HEK293 (cell line): ENCODE measurements at regions not wholly inside any gene's neighbourhood (a gene's known extent, or its start where the extent isn't known, plus 50 kb on each side); places are given as distances from the start of the nearest gene placed in this dataset.

Source experiments
- CTCF ChIA-PET: fragments of 350-600 bp; formaldehyde crosslinking; extraction: SDS; loops from one replicate; lab custom pipeline; 2021; ENCODE audit warnings: antibody characterized with exemption; lab: Yijun Ruan, JAX
- POLR2A ChIA-PET: fragments of 300-600 bp; formaldehyde crosslinking; extraction: SDS; loops from one replicate; lab custom pipeline; 2020; ENCODE audit warnings: antibody characterized with exemption, inconsistent platforms; lab: Yijun Ruan, JAX
- H3K27ac ChIP-seq: fragments of 200-500 bp; sonication (Bioruptor generic); 2 replicates; pipeline ENCODE4 v1.5.1; 2014; ENCODE audit warnings: low read depth, low read length, control low read depth, inconsistent platforms; ENCODE audit errors: extremely low read depth
- H3K36me3 ChIP-seq, 2 experiments: fragments of 200-500 bp in 1 of 2; sonication (Bioruptor generic) in 1 of 2; 1 replicate in 1 of 2; 2 replicates in 1 of 2; pipeline ENCODE4 v1.5.1; 2014 to 2017; ENCODE audit warnings: inconsistent platforms in 2 of 2, low read length in 2 of 2; ENCODE audit not compliant: control insufficient read depth in 2 of 2, insufficient read depth in 1 of 2
- H3K4me1 ChIP-seq: fragments of 200-500 bp; sonication (Bioruptor generic); 2 replicates; pipeline ENCODE4 v1.5.1; 2014; ENCODE audit warnings: mild to moderate bottlenecking, low read length, inconsistent platforms; ENCODE audit not compliant: control insufficient read depth, insufficient read depth
- H3K4me3 ChIP-seq: 2 replicates; pipeline ENCODE4 v1.5.1; 2011; ENCODE audit warnings: low read depth, mild to moderate bottlenecking, control low read depth, low read length, moderate library complexity
- H3K9me3 ChIP-seq: fragments of 200-500 bp; sonication (Bioruptor generic); 2 replicates; pipeline ENCODE4 v1.5.1; 2014; ENCODE audit warnings: low read depth, low read length, inconsistent platforms; ENCODE audit not compliant: control insufficient read depth, insufficient read depth
- SCRT2 ChIP-seq: fragments of 450-650 bp; formaldehyde crosslinking; IDR thresholded peaks from 2 replicates; pipeline ENCODE4 v1.5.1; 2016; ENCODE audit warnings: missing biosample characterization, missing genetic modification characterization
- TRIM28 ChIP-seq: IDR thresholded peaks from 2 replicates; pipeline ENCODE4 v1.6.1; 2011; ENCODE audit warnings: low read length, control low read depth, borderline replicate concordance
- TSHZ1 ChIP-seq: fragments of 450-650 bp; formaldehyde crosslinking; IDR thresholded peaks from 2 replicates; pipeline ENCODE4 v1.5.1; 2016; ENCODE audit warnings: missing biosample characterization, missing genetic modification characterization, borderline replicate concordance
- ZBTB6 ChIP-seq: fragments of 450-650 bp; formaldehyde crosslinking; IDR thresholded peaks from 2 replicates; pipeline ENCODE4 v1.5.1; 2017; ENCODE audit warnings: missing biosample characterization, missing genetic modification characterization
- ZIC2 ChIP-seq: fragments of 450-650 bp; formaldehyde crosslinking; IDR thresholded peaks from 2 replicates; pipeline ENCODE4 v1.5.1; 2016; ENCODE audit warnings: missing biosample characterization, missing genetic modification characterization
- ZNF184 ChIP-seq: fragments of 450-650 bp; IDR thresholded peaks from 2 replicates; pipeline ENCODE4 v1.5.1; 2018; ENCODE audit warnings: missing biosample characterization, mild to moderate bottlenecking, missing genetic modification characterization
- ZNF26 ChIP-seq: fragments of 450-650 bp; formaldehyde crosslinking; IDR thresholded peaks from 2 replicates; pipeline ENCODE4 v1.5.1; 2016; ENCODE audit warnings: missing biosample characterization, missing genetic modification characterization
- ZNF654 ChIP-seq: fragments of 450-650 bp; formaldehyde crosslinking; IDR thresholded peaks from 2 replicates; pipeline ENCODE4 v1.5.1; 2016; ENCODE audit warnings: low read depth, missing biosample characterization, missing genetic modification characterization
- ZNF660 ChIP-seq: fragments of 450-650 bp; IDR thresholded peaks from 2 replicates; pipeline ENCODE4 v1.5.1; 2018; ENCODE audit warnings: missing biosample characterization, mild to moderate bottlenecking, missing genetic modification characterization
- ZNF664 ChIP-seq: fragments of 450-650 bp; formaldehyde crosslinking; IDR thresholded peaks from 2 replicates; pipeline ENCODE4 v1.5.1; 2016; ENCODE audit warnings: missing biosample characterization, missing genetic modification characterization
- ZNF692 ChIP-seq: fragments of 450-650 bp; formaldehyde crosslinking; IDR thresholded peaks from 2 replicates; pipeline ENCODE4 v1.5.1; 2016; ENCODE audit warnings: missing biosample characterization, missing genetic modification characterization
- ZNF747 ChIP-seq: fragments of 450-650 bp; formaldehyde crosslinking; IDR thresholded peaks from 2 replicates; pipeline ENCODE4 v1.5.1; 2016; ENCODE audit warnings: missing biosample characterization, missing genetic modification characterization
- ZSCAN4 ChIP-seq: fragments of 450-650 bp; formaldehyde crosslinking; IDR thresholded peaks from 2 replicates; pipeline ENCODE4 v1.5.1; 2017; ENCODE audit warnings: missing biosample characterization, missing genetic modification characterization

GRCh38 chr5:142527234-142527633 is 158.7 kb downstream of the FGF1 start:
- Histone ChIP-seq H3K27ac (no peak overlapping the region), H3K4me3 (no peak overlapping the region), H3K36me3 (no peaks in the 10 kb centered on the region), H3K9me3 (no peaks in the 10 kb centered on the region), H3K4me1 (no peaks in the 10 kb centered on the region)
- ChIA-PET POLR2A (no interaction called here), CTCF (no interaction called here)
- TF ChIP-seq ZSCAN4 (tag by site-specific recombination) (no peak), ZBTB6 (tag by site-specific recombination) (no peak), ZNF654 (no peak), ZNF26 (tag by site-specific recombination) (no peak), ZNF184 (tag by site-specific recombination) (no peak), ZNF692 (tag by site-specific recombination) (no peak), ZNF747 (no peak), TSHZ1 (tag by site-specific recombination) (no peak)

GRCh38 chr5:142522983-142523382 is 162.9 kb downstream of the FGF1 start:
- TF ChIP-seq ZNF660 (tag by site-specific recombination): no peak
- TF ChIP-seq ZIC2 (tag by site-specific recombination): peak; percentile 76
- Histone ChIP-seq H3K4me1 (peaks cover 9% of the 10 kb centered on the region), H3K9me3 (no peaks in the 10 kb centered on the region), H3K4me3 (no peak overlapping the region), H3K27ac (no peak overlapping the region), H3K36me3 (no peaks in the 10 kb centered on the region)
- ChIA-PET POLR2A (interaction anchor here (0.6 kb wide), 1 partner anchor 535 kb away, joined by 3 read pairs; no protein-coding TSS in a partner anchor), CTCF (interaction anchor here (0.6 to 0.7 kb wide), 2 partner anchors 10 to 198 kb away, joined by 4 read pairs; no protein-coding TSS in a partner anchor)

- POLR2A ChIA-PET: no interaction called here
Observed at GRCh38 chr5:142521706-142522105, 164.2 kb downstream of the FGF1 start.

More at GRCh38 chr5:142521706-142522105, 164.2 kb downstream of the FGF1 start:
- peaks cover 9% of the 10 kb centered on the region for H3K4me1 ChIP-seq
- no peak overlapping the region for H3K27ac ChIP-seq
- no peaks in the 10 kb centered on the region for H3K9me3 ChIP-seq
- H3K36me3 ChIP-seq: no peaks in the 10 kb centered on the region
- no peak overlapping the region for H3K4me3 ChIP-seq
- CTCF ChIA-PET: interaction anchor here (0.9 kb wide), 1 partner anchor 192 kb away, joined by 5 read pairs; no protein-coding TSS in a partner anchor
- no peak for TF ChIP-seq TRIM28
- peak; percentile 60; the same call in 1 of the 2 replicates for TF ChIP-seq ZNF664
- TF ChIP-seq SCRT2 (tag by site-specific recombination): 0 out of 2 replicates have a peak, but pooled peaks have one; percentile 17
